AG04449 (cell line): ENCODE measurements at regions not wholly inside any gene's neighbourhood (a gene's known extent, or its start where the extent isn't known, plus 50 kb on each side); places are given as distances from the start of the nearest gene placed in this dataset.

Experiments
- CTCF ChIA-PET: fragments of 350-600 bp; formaldehyde crosslinking; extraction: SDS; loops from one replicate; lab custom pipeline; 2021; ENCODE audit warnings: antibody characterized with exemption; lab: Yijun Ruan, JAX
- POLR2A ChIA-PET: fragments of 400-600, 350-600 bp; formaldehyde crosslinking; extraction: SDS; loops from one replicate; lab custom pipeline; 2020; ENCODE audit warnings: antibody characterized with exemption, inconsistent platforms; lab: Yijun Ruan, JAX
- DNase-seq: peaks from one replicate; pipeline ENCODE4 v3.0.0-alpha.2; 2010; ENCODE audit warnings: low read depth, low spot score
- H3K4me3 ChIP-seq: 2 replicates; pipeline ENCODE4 v1.5.1; 2011; ENCODE audit warnings: low read depth, mild to moderate bottlenecking, control low read depth, low read length
- TF ChIP-seq, protein P1 (sequence below): IDR thresholded peaks from one replicate; pipeline ENCODE4 v1.5.1; 2011; ENCODE audit warnings: mild to moderate bottlenecking, moderate library complexity, low read length, control low read depth, inconsistent platforms; ENCODE audit not compliant: insufficient read depth; ENCODE audit errors: missing control alignments

DNA sequence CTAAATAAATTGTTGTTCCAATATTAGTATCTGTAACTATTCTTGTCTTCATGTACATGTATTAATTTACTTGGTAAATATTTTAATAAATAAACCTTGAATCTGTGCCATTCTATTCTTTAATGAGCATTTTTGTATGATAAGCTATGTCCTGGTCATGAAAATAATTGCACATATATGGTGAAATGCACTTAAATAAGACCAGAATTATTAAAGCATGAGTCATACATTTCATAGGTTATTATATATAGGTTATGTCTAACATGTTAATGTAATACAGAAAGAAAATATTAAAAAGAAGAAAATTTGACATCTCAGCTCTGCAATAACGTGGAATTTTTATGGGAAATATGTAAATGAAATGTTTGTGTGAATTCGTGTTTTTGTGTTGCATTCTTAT, 1168.1 kb downstream of the TAF11L14 start:
- TF ChIP-seq, protein P1, sequence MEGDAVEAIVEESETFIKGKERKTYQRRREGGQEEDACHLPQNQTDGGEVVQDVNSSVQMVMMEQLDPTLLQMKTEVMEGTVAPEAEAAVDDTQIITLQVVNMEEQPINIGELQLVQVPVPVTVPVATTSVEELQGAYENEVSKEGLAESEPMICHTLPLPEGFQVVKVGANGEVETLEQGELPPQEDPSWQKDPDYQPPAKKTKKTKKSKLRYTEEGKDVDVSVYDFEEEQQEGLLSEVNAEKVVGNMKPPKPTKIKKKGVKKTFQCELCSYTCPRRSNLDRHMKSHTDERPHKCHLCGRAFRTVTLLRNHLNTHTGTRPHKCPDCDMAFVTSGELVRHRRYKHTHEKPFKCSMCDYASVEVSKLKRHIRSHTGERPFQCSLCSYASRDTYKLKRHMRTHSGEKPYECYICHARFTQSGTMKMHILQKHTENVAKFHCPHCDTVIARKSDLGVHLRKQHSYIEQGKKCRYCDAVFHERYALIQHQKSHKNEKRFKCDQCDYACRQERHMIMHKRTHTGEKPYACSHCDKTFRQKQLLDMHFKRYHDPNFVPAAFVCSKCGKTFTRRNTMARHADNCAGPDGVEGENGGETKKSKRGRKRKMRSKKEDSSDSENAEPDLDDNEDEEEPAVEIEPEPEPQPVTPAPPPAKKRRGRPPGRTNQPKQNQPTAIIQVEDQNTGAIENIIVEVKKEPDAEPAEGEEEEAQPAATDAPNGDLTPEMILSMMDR: no peak
- H3K4me3 ChIP-seq: no peak overlapping the region
- no peak for DNase-seq
- ChIA-PET CTCF (no interaction called here), POLR2A (no interaction called here)

- ChIA-PET POLR2A (no interaction called here), CTCF (no interaction called here)
- TF ChIP-seq, protein P1: no peak
- no peak overlapping the region for H3K4me3 ChIP-seq
- no peak for DNase-seq
These were observed 1171.1 kb downstream of the TAF11L14 start for GRCh38 chr5:18805376-18805775.

GRCh38 chr5:18807256-18808149, 1173.2 kb downstream of the TAF11L14 start:
- POLR2A ChIA-PET: no interaction called here
- TF ChIP-seq, protein P1: no peak
- H3K4me3 ChIP-seq: no peak overlapping the region
- CTCF ChIA-PET: no interaction called here
- DNase-seq: no peak

DNA sequence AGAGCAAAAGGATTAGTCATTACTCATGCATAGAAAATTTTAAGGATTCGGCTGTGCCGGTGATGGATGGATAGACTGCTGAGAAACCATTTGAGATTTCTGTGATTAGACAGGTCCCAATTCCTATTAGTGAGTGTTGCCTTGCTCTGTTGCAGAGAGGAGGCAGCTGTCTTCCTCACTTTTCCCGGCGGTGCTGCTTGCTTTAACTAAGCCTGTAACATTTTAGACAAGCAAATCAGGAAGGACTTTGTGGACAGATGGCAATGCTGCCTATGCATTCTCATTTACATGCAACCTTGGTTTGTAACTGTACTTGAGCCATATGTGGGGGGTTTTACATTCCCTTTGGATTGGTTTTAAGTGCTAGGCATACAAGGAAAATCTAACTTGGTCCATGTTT, 1176.3 kb downstream of the CDH18 start:
- POLR2A ChIA-PET: no interaction called here
- H3K4me3 ChIP-seq: no peak overlapping the region
- CTCF ChIA-PET: no interaction called here
- TF ChIP-seq, protein P1: no peak
- DNase-seq: no peak

- H3K4me3 ChIP-seq: no peak overlapping the region
- no peak for DNase-seq
- CTCF ChIA-PET: no interaction called here
- TF ChIP-seq, protein P1: no peak
- POLR2A ChIA-PET: no interaction called here
These were observed 1159.6 kb downstream of the CDH18 start for GRCh38 chr5:18828351-18828750.

DNA sequence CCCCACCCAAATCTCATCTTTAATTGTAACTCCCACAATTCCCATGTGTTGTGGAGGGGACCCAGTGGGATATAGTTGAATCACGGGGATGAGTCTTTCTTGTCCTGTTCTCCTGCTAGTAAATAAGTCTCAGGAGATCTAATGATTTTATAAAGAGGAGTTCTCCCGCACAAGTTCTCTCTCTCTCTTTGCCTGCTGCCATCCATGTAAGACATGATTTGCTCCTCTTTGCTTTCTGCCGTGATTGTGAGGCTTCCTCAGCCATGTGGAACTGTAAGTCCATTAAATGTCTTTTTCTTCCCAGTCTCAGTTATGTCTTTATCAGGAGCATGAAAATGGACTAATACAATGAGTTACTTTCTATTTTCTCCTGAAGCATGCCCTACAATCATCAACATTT, 1158.5 kb downstream of the CDH18 start:
- CTCF ChIA-PET: no interaction called here
- no peak for DNase-seq
- no peak overlapping the region for H3K4me3 ChIP-seq
- TF ChIP-seq, protein P1: no peak
- POLR2A ChIA-PET: no interaction called here
